Hematopoietic multipotent progenitor cell treated with erythropoietin and hydrocortisone succinate and interleukin-3 and kit ligand, for 15 days (in vitro differentiated cells): ENCODE measurements at regions not wholly inside any gene's neighbourhood (a gene's known extent, or its start where the extent isn't known, plus 50 kb on each side); places are given as distances from the start of the nearest gene placed in this dataset.
"Not testable (repeated sequence)": the region's sequence is repeated elsewhere in the genome, so short reads cannot be mapped to it uniquely, and the experiment has no call there.

Experiments
- DNase-seq: peaks from one replicate; pipeline ENCODE4 v3.0.0-alpha.2; 2015; ENCODE audit warnings: low spot score

DNA sequence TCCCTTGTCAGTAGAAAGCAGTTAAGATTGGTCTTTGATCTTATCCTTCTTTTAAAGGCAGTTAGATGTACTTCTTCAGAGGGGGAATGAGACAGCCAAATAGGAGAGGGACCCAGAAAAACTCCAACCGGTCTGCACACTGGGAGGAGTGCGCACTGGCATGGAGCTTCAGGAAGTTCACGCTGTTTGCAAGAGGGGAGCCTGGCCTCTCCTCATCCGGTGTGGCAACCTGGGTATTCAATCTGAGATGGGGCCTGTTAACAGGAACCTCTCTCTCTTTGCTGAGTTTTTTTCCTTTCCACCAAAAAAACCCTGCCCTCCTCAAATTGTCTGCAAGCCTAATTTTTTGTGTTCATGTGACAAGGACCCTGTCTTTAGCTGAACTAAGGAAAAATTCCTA lies 162.5 kb upstream of the OLIG3 start:
- no peak for DNase-seq

- DNase-seq, result no peak
Observed at GRCh38 chr6:137657351-137657911, 163.2 kb upstream of the OLIG3 start.

DNA sequence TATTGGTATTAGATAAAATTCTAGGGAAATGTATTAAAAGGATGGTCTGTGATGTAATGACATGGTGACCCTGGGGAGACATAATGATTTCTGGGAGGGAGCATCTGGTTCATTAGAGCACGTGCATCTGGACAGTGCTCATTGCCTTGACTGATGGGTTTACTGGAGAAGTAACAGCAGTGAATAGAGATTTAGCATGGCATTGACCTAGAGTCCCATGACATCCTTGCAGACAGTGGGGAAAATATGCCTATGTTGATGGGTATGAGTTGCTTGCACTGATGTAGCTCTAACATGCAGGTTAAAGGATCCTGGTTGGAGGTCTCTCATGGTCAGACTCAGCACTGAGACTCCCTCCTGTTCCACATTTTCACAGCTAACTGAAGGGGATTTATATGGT lies 164.1 kb upstream of the OLIG3 start:
- DNase-seq, result no peak

- DNase-seq, result no peak
Observed at GRCh38 chr6:137659871-137660270, 165.7 kb upstream of the OLIG3 start.

- no peak for DNase-seq
Observed at GRCh38 chr6:137660296-137660731, 166.1 kb upstream of the OLIG3 start.

DNA sequence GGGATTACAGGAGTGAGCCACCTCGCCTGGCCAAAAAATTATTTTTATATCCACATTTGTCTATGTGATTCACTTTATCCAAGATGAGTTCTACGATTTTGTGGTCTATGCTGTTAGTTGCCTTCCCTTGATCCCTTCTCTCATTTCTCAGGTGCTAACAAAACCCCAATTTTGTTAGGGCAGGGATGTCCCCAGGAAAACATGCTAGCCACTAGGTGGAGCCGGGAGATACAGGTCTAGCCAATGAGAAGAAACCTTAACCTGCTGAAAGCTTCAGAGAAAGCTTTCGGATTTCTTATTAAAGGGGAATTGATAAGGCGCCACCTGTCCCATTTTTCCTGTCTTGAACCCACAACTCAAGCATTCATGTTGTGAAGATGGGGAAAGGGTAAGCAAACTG lies 167.4 kb upstream of the OLIG3 start:
- DNase-seq, result peak; percentile 4

DNA sequence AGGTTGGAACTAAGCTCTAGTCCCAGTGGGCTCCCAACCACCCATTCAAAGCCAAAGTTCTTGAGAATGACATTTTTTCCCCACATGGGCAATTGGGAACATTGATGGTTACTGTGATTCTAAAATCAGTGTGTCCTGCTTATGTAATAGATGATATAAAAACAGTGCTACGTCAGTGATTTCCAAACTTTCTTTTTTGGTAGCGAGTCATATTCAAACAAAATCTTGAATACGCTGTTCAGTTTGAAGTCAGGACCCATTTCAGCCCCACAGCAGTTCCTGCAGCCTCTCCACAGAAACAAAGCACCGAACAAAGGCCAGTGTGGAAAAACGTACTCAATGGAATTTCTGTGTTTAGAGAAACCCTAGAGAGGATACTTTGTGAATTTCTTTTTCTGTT lies 170.0 kb upstream of the OLIG3 start:
- DNase-seq, result no peak

DNA sequence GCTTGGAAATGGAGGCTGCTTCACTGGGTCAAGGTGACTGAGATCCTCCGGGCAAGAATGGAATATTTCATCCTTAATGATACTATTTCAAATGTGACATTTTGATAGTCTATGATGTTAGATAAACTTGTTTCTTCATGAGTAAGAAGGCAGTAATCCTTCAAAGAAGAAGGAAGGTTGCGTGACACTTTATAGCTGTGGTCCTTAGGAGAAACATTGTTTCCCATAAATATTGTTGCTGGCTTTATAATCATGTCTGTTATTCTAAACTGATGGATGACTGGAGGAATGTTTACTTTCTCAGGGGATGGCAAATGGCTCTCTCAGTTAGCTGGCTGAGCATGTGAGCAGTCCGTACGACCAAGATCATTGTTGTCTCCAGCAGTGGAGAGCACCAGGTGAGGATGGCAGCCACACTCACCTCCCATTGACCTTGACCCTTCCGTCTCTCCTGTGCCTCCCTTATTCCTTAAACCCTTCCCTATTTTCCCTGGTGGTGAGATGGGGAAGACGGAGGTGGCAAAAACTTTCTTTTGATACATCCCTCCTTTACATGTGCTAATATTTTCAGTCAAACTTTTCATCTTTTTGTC lies 171.2 kb upstream of the OLIG3 start:
- DNase-seq, result no peak

GRCh38 chr6:137666202-137666774 lies 172.1 kb upstream of the OLIG3 start:
- DNase-seq, result no peak

DNA sequence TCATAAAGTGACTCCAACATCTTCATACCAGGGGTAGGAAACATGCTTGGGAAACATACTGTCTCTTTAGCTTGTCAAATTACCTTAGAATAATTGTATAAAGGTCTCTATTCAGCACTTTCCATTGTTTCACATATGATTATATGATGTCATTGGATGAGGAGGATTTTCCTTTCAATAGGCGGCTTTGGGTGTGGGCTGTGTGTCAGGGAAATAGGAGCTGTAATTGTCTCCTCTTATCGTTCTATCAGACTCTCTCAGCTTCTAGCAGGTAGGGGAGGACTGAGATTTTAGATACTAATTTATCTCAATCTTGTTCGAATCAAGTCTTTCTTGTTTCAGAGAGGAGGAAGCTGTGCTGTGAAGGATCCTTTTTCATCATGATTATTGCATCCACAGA lies 179.4 kb upstream of the OLIG3 start:
- no peak for DNase-seq

GRCh38 chr6:137676888-137677287 lies 182.7 kb upstream of the OLIG3 start:
- no peak for DNase-seq

DNA sequence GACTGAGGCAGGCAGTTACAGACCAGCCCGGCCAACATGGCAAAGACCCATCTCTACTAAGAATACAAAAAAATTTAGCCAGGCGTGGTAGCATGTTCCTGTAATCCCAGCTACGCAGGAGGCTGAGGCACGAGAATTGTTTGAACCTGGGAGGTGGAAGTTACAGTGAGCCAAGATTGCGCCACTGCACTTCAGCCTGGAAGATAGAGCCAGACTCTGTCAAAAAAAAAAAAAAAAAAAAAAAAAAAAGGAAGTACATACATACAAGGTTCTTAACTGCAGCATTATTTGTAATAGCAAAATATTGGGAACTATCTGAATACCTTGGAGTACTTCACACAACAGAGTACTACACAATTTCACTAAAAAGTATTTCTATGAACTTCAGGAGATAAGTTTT lies 183.5 kb upstream of the OLIG3 start:
- no peak for DNase-seq

DNA sequence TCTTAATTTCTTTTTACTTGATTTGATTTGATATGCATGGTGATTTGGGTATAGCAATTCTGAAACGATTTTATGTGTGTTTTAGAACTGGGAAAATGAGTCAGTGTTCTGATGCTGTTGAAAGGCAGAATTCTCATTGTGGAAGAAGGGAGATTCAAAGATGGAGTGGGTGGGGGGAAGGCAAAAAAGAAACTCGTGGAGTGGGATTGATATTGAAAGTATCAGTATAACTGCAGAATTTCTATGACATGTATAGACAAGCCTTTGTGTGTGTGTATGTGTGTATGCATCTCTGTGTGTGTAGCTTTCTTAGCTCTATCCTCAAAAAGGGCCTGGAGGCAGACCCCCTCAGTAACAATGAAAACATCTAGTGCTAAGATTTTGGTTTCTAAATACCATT lies 184.3 kb upstream of the OLIG3 start:
- no peak for DNase-seq

GRCh38 chr6:137680705-137681346 lies 186.2 kb upstream of the TNFAIP3 start:
- no peak for DNase-seq

- DNase-seq, result no peak
Observed at GRCh38 chr6:137681445-137682009, 185.5 kb upstream of the TNFAIP3 start.

GRCh38 chr6:137682658-137683057 lies 184.4 kb upstream of the TNFAIP3 start:
- not testable (repeated sequence) for DNase-seq

- no peak for DNase-seq
Observed at GRCh38 chr6:137683916-137684315, 183.1 kb upstream of the TNFAIP3 start.

DNA sequence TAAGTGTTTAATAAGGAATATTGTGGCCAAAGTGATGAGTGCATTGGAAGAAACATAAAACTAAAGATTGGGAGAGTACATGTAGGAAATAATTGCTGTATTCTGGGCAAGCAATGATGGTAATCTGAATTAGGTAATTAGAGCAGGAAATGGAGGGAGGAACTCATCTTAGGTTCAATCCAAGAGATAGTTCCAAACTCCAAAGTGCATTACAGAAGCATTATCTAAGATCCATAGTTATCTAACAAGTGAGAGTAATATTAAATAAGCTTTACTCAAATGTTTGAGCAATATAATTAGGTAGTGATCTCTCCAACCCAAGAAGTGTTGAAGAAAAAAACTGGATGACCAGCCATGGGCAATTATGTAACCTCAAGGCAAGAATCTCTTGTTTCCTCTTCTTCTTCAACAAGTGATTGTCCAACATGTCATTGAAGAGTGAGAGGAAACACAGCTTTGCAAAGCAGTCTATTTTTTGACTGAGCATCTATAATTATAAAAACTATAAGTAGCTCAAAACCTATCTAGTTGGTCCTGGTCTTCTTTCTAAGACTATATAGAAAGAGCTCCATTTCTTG lies 181.2 kb upstream of the TNFAIP3 start:
- DNase-seq, result no peak

DNA sequence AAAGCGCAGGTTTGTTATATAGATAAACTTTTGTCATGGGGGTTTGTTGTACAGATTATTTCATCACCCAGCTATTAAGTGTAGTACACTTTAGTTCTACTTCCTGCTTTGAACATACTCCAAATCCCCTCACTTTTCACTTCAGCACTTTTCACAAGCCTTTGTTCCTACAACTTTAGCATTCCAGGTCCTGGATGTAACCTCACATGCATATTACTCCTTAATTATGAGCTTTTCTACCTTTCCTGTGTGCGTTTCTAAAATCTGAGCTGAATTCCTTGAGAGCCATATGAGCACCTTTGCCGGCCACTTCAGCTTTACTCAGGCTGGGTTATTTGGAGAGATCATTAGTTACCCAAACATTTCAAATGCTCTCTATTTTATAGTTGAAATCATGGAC lies 179.2 kb upstream of the TNFAIP3 start:
- DNase-seq, result no peak

DNA sequence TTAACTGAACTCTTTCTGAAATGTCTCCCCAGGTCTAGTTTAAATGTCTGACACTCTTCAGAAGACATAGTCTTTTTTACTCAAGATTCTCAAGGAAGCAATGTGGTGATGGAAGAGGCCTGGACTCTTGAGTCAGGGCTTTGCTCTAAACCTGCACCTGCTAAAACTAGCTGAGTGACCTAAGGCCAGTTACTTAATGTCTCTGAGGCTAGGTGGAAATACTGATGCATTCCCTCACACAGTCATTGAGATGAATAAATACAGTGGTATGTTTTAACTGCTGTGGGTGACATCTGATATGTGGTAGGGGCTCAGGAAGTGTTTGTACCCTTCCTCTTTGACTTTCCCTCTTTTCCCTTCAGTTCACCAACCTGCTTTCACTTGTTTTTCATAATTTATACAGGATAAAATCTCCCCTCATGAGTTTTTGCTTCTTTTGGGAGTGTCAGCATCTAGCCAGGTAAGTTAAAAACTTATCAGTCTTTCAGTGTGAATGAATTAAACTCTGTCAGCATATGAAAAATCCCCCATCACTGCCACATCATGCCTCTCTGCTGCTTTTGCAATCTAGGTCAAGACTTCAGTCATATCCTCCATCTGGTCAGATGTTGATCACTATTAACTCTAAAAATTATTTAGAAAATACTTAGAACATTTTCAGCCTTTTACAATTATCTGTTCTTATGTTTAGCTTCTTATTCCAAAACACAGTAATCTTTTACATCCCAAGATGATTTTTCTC lies 178.7 kb upstream of the TNFAIP3 start:
- no peak for DNase-seq

GRCh38 chr6:137689377-137689776 lies 177.7 kb upstream of the TNFAIP3 start:
- DNase-seq, result no peak

- no peak for DNase-seq
Observed at GRCh38 chr6:137690034-137690433, 177.0 kb upstream of the TNFAIP3 start.
